ENCODE measurements at regions not wholly inside any gene's neighbourhood (a gene's known extent, or its start where the extent isn't known, plus 50 kb on each side); places are given as distances from the start of the nearest gene placed in this dataset.

- intact Hi-C loops (cut with micrococcal nuclease) = no loop called here
- H3K9me3 Mint-ChIP-seq = no peaks in the 10 kb centered on the region
- no peaks in the 10 kb centered on the region for H3K4me1 Mint-ChIP-seq (ENCODE audit: low read depth)
- no peak overlapping the region for H3K27ac Mint-ChIP-seq
- no peaks in the 10 kb centered on the region for H3K36me3 Mint-ChIP-seq (ENCODE audit: low read depth)
- H3K27me3 Mint-ChIP-seq (ENCODE audit: low read depth) = no peaks in the 10 kb centered on the region
- H3K4me3 Mint-ChIP-seq (ENCODE audit: low read depth) = no peak overlapping the region
- no peak for DNase-seq (ENCODE audit: low spot score)
These were observed 119.4 kb upstream of the MVB12B start for GRCh38 chr9:126207256-126207655.

DNA sequence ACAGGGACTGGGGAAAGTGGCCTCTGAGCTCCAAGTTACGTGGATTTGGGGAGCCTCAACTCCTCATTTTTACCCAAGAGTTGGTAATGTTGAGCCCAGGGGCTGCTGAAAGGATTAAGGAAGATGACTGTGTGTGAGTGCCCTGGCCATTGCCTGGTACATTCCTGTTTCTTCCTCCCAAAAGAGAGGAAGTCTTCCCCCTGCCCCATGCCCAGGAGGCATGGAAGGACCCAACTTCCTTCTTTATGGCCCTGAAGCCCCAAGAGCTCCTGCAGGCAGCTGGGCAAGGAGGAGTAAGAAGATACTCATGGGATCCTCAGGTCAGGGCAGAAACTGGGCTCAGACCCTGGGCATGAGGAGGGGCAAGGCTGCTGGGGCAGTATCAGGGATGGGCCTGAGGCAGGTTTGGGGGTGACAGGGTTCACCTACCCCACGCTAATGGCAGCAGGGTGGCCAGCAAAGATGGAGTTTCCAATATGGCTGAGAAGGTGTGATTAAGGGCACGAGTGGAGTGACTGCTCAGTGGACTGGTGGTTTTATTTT is 118.3 kb upstream of the MVB12B start:
- no peak overlapping the region for H3K27ac Mint-ChIP-seq
- no peaks in the 10 kb centered on the region for H3K27me3 Mint-ChIP-seq (ENCODE audit: low read depth)
- intact Hi-C loops (cut with micrococcal nuclease) = no loop called here
- no peaks in the 10 kb centered on the region for H3K9me3 Mint-ChIP-seq
- H3K4me3 Mint-ChIP-seq (ENCODE audit: low read depth) = no peak overlapping the region
- no peaks in the 10 kb centered on the region for H3K4me1 Mint-ChIP-seq (ENCODE audit: low read depth)
- no peak for DNase-seq (ENCODE audit: low spot score)
- no peaks in the 10 kb centered on the region for H3K36me3 Mint-ChIP-seq (ENCODE audit: low read depth)

GRCh38 chr9:126211441-126212074 is 115.1 kb upstream of the MVB12B start:
- Mint-ChIP-seq H3K27ac (no peak overlapping the region), H3K4me3 (ENCODE audit: low read depth) (no peak overlapping the region)

GRCh38 chr9:126215486-126215885 is 111.1 kb upstream of the MVB12B start:
- no peak overlapping the region for H3K4me3 Mint-ChIP-seq (ENCODE audit: low read depth)
- peaks cover 5% of the 10 kb centered on the region for H3K9me3 Mint-ChIP-seq
- no peaks in the 10 kb centered on the region for H3K4me1 Mint-ChIP-seq (ENCODE audit: low read depth)
- intact Hi-C loops (cut with micrococcal nuclease) = no loop called here
- H3K36me3 Mint-ChIP-seq (ENCODE audit: low read depth) = no peaks in the 10 kb centered on the region
- no peak overlapping the region for H3K27ac Mint-ChIP-seq
- H3K27me3 Mint-ChIP-seq (ENCODE audit: low read depth) = peaks cover 29% of the 10 kb centered on the region
- DNase-seq (ENCODE audit: low spot score) = no peak

More at GRCh38 chr9:126211441-126212074, 115.1 kb upstream of the MVB12B start:
- DNase-seq (ENCODE audit: low spot score) = no peak
- intact Hi-C loops (cut with micrococcal nuclease) = no loop called here
- Mint-ChIP-seq H3K4me1 (ENCODE audit: low read depth) (no peaks in the 10 kb centered on the region), H3K9me3 (peaks cover 5% of the 10 kb centered on the region), H3K36me3 (ENCODE audit: low read depth) (no peaks in the 10 kb centered on the region), H3K27me3 (ENCODE audit: low read depth) (peaks cover 11% of the 10 kb centered on the region)

DNA sequence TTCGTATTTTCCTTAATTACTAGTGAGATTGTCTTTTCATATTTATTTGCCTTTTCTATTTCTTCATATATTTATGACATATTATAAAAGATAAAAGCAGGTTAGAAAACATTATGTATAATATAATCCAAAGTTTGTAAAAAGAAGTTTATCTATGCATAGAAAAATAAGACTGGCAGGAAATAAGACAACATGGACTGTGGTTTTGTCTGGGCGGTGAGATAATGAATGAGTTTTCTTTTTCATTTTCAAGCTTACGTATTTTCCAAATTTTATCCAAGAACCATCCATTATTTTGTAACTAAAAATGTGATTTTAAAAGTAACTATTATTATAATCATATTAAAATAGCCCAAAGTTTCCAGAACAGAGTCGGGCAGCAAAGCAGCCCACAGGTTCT is 109.8 kb upstream of the MVB12B start:
- peaks cover 39% of the 10 kb centered on the region for H3K27me3 Mint-ChIP-seq (ENCODE audit: low read depth)
- H3K4me3 Mint-ChIP-seq (ENCODE audit: low read depth) = no peak overlapping the region
- H3K4me1 Mint-ChIP-seq (ENCODE audit: low read depth) = no peaks in the 10 kb centered on the region
- H3K27ac Mint-ChIP-seq = no peak overlapping the region
- DNase-seq (ENCODE audit: low spot score) = no peak
- H3K36me3 Mint-ChIP-seq (ENCODE audit: low read depth) = no peaks in the 10 kb centered on the region
- intact Hi-C loops (cut with micrococcal nuclease) = no loop called here
- peaks cover 5% of the 10 kb centered on the region for H3K9me3 Mint-ChIP-seq

- Mint-ChIP-seq H3K27ac (no peak overlapping the region), H3K27me3 (ENCODE audit: low read depth) (peaks cover 44% of the 10 kb centered on the region), H3K4me3 (ENCODE audit: low read depth) (no peak overlapping the region), H3K4me1 (ENCODE audit: low read depth) (no peaks in the 10 kb centered on the region), H3K36me3 (ENCODE audit: low read depth) (no peaks in the 10 kb centered on the region), H3K9me3 (peaks cover 5% of the 10 kb centered on the region)
- no peak for DNase-seq (ENCODE audit: low spot score)
- intact Hi-C loops (cut with micrococcal nuclease) = no loop called here
These were observed 109.4 kb upstream of the MVB12B start for GRCh38 chr9:126217250-126217653.

DNA sequence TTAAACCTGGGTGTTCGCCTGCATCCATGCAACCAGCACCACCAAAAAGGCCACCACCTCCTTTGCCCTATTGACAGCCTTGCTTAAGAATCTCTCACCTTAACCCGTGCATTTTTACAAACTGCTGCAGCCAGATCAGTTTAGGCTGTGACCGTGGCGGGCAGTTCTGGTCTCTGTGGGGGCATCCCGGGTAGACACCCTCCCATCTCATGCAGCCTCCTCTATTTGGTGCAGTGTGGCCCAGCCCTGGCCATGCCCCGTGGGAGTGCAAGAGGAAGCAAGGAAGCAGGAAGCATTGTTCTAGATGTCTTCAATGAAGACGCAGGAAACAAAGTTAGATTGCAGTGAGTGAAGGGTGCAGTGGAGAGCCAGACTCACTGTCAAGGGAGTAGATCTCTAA is 108.8 kb upstream of the MVB12B start:
- intact Hi-C loops (cut with micrococcal nuclease) = no loop called here
- H3K9me3 Mint-ChIP-seq = peaks cover 5% of the 10 kb centered on the region
- H3K4me3 Mint-ChIP-seq (ENCODE audit: low read depth) = no peak overlapping the region
- H3K27ac Mint-ChIP-seq = no peak overlapping the region
- no peak for DNase-seq (ENCODE audit: low spot score)
- H3K36me3 Mint-ChIP-seq (ENCODE audit: low read depth) = no peaks in the 10 kb centered on the region
- peaks cover 46% of the 10 kb centered on the region for H3K27me3 Mint-ChIP-seq (ENCODE audit: low read depth)
- H3K4me1 Mint-ChIP-seq (ENCODE audit: low read depth) = no peaks in the 10 kb centered on the region

DNA sequence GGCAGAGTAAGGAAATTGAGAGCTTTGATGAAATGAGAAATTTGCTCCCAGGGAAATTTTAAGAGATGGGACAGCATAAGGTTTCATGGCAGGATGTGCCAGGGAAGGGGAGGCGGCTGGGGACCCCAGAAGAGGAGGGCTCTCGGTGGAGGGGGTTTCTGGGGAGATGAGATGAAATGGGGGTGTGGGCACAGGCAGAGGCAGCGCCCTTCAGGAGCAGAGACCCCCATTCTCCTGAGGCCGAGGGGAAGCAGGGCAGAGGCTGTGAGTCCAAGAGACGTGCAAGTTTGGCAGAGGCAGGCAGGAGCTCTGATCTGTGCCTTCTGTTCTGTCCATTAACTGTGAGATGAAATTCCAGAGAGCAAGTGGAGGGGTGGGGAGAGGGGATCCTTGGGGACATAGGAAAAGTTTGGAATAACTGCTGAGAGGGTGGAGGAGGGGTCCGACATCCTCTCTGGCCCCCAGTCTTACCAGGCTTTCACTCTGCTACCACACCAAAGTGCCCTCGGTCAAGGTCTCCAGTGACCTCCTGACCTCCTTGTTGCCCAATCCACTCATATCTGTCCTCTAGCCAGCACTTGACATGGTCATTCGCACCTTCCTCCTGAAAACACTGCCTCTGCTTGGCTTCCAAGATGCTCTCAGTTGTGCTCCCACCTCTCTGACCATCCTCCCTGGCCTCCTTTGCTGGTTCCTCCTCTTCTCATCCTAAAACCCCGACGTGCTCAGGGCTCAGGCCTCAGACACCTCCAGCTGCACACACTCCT is 108.1 kb upstream of the MVB12B start:
- DNase-seq (ENCODE audit: low spot score) = no peak
- Mint-ChIP-seq H3K9me3 (peaks cover 5% of the 10 kb centered on the region), H3K27ac (no peak overlapping the region), H3K36me3 (ENCODE audit: low read depth) (no peaks in the 10 kb centered on the region), H3K27me3 (ENCODE audit: low read depth) (peaks cover 50% of the 10 kb centered on the region), H3K4me3 (ENCODE audit: low read depth) (no peak overlapping the region), H3K4me1 (ENCODE audit: low read depth) (no peaks in the 10 kb centered on the region)
- intact Hi-C loops (cut with micrococcal nuclease) = no loop called here

DNA sequence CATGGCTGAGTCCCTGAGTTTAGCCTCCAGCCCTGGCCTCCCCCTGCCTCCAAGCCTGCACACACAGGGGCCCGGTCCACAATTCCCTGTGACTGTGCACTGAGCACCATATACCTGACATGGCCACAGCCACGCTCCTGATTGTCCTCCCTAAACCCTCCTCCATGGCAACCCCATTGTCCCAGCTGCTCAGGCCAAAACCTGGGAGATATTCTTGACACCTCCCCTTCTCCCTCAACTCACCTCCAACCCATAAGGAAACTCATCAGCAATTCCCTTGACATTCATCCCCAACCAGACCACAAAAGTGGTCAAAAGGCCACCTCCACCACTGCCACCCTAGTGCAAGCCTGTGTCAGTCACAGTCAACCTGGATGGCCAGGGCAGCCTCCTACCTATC is 107.5 kb upstream of the MVB12B start:
- Mint-ChIP-seq H3K9me3 (peaks cover 2% of the 10 kb centered on the region), H3K27me3 (ENCODE audit: low read depth) (peaks cover 56% of the 10 kb centered on the region), H3K4me1 (ENCODE audit: low read depth) (no peaks in the 10 kb centered on the region), H3K4me3 (ENCODE audit: low read depth) (no peak overlapping the region), H3K36me3 (ENCODE audit: low read depth) (no peaks in the 10 kb centered on the region), H3K27ac (no peak overlapping the region)
- intact Hi-C loops (cut with micrococcal nuclease) = no loop called here
- no peak for DNase-seq (ENCODE audit: low spot score)

- intact Hi-C loops (cut with micrococcal nuclease) = no loop called here
- Mint-ChIP-seq H3K27me3 (ENCODE audit: low read depth) (peaks cover 60% of the 10 kb centered on the region), H3K9me3 (no peaks in the 10 kb centered on the region)
These were observed 107.0 kb upstream of the MVB12B start for GRCh38 chr9:126219648-126220063.

GRCh38 chr9:126221480-126221879 is 105.1 kb upstream of the MVB12B start:
- intact Hi-C loops (cut with micrococcal nuclease) = no loop called here
- no peak overlapping the region for H3K4me3 Mint-ChIP-seq (ENCODE audit: low read depth)

More at GRCh38 chr9:126219648-126220063, 107.0 kb upstream of the MVB12B start:
- Mint-ChIP-seq H3K4me3 (ENCODE audit: low read depth) (no peak overlapping the region), H3K36me3 (ENCODE audit: low read depth) (no peaks in the 10 kb centered on the region), H3K4me1 (ENCODE audit: low read depth) (no peaks in the 10 kb centered on the region), H3K27ac (no peak overlapping the region)
- no peak for DNase-seq (ENCODE audit: low spot score)

DNA sequence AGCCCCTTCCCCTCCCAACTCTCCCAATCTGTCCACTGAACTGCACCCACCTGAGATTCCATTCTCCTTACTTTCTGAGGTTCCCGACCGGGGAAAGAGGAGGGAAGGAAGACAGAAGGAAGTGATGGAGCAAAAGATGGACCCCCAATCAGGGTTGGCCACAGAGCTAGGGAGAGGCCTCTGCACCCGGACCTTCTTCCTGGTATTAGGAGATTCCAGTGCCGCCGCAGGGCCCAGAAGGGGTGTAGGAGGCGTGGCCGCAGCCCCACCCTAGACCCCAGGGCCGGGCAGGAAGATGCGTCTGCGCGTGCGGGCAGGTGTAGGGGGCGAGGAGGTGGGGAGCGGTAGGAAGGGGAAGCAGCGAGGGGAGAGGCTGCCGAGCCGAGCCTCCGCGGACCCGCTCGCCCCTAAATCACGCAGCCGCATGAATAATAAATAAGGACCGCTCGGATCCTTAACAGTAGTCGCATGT is 104.2 kb upstream of the MVB12B start:
- Mint-ChIP-seq H3K9me3 (no peaks in the 10 kb centered on the region), H3K27me3 (ENCODE audit: low read depth) (peaks cover 55% of the 10 kb centered on the region), H3K4me3 (ENCODE audit: low read depth) (no peak overlapping the region), H3K27ac (no peak overlapping the region), H3K4me1 (ENCODE audit: low read depth) (no peaks in the 10 kb centered on the region), H3K36me3 (ENCODE audit: low read depth) (no peaks in the 10 kb centered on the region)
- no peak for DNase-seq (ENCODE audit: low spot score)
- intact Hi-C loops (cut with micrococcal nuclease) = no loop called here

More at GRCh38 chr9:126221480-126221879, 105.1 kb upstream of the MVB12B start:
- H3K27ac Mint-ChIP-seq = no peak overlapping the region
- no peaks in the 10 kb centered on the region for H3K4me1 Mint-ChIP-seq (ENCODE audit: low read depth)
- no peak for DNase-seq (ENCODE audit: low spot score)
- H3K27me3 Mint-ChIP-seq (ENCODE audit: low read depth) = peaks cover 52% of the 10 kb centered on the region
- H3K9me3 Mint-ChIP-seq = no peaks in the 10 kb centered on the region
- no peaks in the 10 kb centered on the region for H3K36me3 Mint-ChIP-seq (ENCODE audit: low read depth)

DNA sequence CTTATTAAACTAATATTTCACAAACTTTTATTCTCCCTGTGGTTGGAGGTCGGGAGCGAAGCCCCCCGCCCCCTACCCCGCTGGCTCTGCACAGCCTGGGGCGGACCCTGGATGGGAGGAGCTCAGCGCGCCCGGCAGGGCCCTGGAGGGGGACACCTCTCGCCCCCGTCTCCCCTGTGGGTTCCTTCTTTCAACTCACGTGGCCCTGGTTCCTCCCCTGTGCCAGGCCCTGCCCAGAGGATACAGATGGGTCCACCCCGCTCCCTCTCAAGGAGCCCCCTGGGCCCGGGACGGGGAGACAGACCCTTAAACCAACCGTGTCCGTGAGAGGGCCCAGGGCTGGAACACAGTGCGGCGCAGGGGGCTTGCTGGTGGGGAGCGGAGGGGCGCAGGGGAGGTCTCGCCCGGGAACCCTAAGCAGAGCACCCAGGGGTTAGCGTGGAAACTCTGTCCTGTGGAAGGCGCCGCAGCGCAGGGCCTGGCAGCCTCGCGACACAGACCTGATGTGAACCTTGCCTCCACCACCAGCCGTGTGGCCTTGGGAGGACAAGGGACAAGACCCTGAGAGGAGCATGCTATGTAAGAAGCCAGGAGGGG is 103.7 kb upstream of the MVB12B start:
- peaks cover 54% of the 10 kb centered on the region for H3K27me3 Mint-ChIP-seq (ENCODE audit: low read depth)
- no peak overlapping the region for H3K27ac Mint-ChIP-seq
- intact Hi-C loops (cut with micrococcal nuclease) = no loop called here
- no peaks in the 10 kb centered on the region for H3K36me3 Mint-ChIP-seq (ENCODE audit: low read depth)
- no peaks in the 10 kb centered on the region for H3K4me1 Mint-ChIP-seq (ENCODE audit: low read depth)
- no peak overlapping the region for H3K4me3 Mint-ChIP-seq (ENCODE audit: low read depth)
- no peaks in the 10 kb centered on the region for H3K9me3 Mint-ChIP-seq
- no peak for DNase-seq (ENCODE audit: low spot score)

All from activated T-helper 2 cell treated with anti-CD3 and anti-CD28 coated beads, Interferon-gamma antibody, Interleukin-2, Interleukin-4, amounts not matched to agents 10 μg/mL and 5 μg/mL and 100 μg/mL, durations not matched to agents 14 hours and 24 hours and 36 hours (primary cell).